Activated naive CD4-positive, alpha-beta T cell treated with anti-CD3 and anti-CD28 coated beads for 36 hours (primary cell): ENCODE measurements at regions not wholly inside any gene's neighbourhood (a gene's known extent, or its start where the extent isn't known, plus 50 kb on each side); places are given as distances from the start of the nearest gene placed in this dataset.
A peak's percentile ranks its signal among the peaks of the same experiment; 100 is the strongest.

Experiments used
- CTCF ChIA-PET: fragments of 350-600 bp; sonication (Branson Sonifier 250); formaldehyde crosslinking; loops from one replicate; lab custom pipeline; 2021; ENCODE audit warnings: antibody characterized with exemption; lab: Charles Lee
- DNase-seq: peaks from one replicate; pipeline ENCODE4 v3.0.0-alpha.2; 2020
- H3K27ac Mint-ChIP-seq: one replicate; pipeline ENCODE4 v1.8.0; 2021; ENCODE audit warnings: mild to moderate bottlenecking, mixed read lengths
- H3K27me3 Mint-ChIP-seq: one replicate; pipeline ENCODE4 v1.8.0; 2021; ENCODE audit warnings: low read depth, mixed read lengths
- H3K36me3 Mint-ChIP-seq: one replicate; pipeline ENCODE4 v1.8.0; 2021; ENCODE audit warnings: low read depth, mixed read lengths
- H3K4me1 Mint-ChIP-seq: one replicate; pipeline ENCODE4 v1.8.0; 2021; ENCODE audit warnings: low read depth, mixed read lengths
- H3K4me3 Mint-ChIP-seq: one replicate; pipeline ENCODE4 v1.8.0; 2021; ENCODE audit warnings: mild to moderate bottlenecking, moderate library complexity, mixed read lengths
- H3K9me3 Mint-ChIP-seq: one replicate; pipeline ENCODE4 v1.8.0; 2021; ENCODE audit warnings: mixed read lengths
- intact Hi-C: fragments of 100-400 bp; cut with micrococcal nuclease; formaldehyde crosslinking; loops from one replicate; pipeline ENCODE4 v1.15.1; 2023

DNA sequence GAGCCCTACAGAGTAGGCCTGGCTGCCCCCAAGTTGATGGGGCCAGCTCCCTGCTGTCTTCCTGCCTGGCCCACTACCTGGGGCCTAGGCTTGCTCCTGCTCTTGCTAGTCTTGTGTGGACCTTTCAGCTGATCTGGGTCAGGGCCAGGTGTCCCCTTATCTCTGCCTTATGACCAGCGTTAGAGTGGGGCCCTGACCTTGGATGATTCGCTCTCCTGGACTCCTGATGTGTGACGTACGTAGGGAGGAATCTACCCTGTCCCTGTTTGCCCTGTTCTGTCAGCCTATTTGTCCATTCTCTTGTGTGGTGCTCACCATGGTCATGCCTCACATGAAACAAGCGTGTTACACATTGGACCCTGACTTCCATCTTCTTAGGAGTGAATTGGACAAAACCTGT, 571.8 kb downstream of the QKI start:
- Mint-ChIP-seq H3K27ac (no peak overlapping the region), H3K27me3 (peaks cover 10% of the 10 kb centered on the region), H3K9me3 (no peaks in the 10 kb centered on the region), H3K4me1 (peaks cover 7% of the 10 kb centered on the region), H3K36me3 (no peaks in the 10 kb centered on the region), H3K4me3 (no peak overlapping the region)
- intact Hi-C loops = no loop called here
- CTCF ChIA-PET = no interaction called here
- no peak for DNase-seq

DNA sequence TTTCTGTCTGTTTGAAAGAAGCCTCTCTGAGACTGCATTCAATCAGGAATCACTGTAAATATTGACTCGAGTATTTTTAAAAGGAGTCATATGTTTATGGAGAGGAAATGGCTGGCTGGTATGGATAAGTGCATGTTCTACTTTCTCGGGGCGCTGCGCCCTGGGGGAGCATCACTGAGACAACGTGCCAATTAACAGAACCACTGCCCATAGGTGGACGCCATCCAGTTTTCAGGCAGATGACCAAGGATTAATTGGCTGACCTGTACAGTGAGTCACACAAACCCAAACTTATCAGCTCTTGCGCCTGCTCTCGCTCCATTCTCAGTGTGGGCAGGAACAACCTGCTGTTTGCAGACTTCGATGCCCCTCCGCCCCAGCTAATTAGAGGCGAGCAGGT, 571.2 kb downstream of the QKI start:
- peaks cover 7% of the 10 kb centered on the region for H3K4me1 Mint-ChIP-seq
- H3K27ac Mint-ChIP-seq = peak overlapping the region; percentile 8
- peaks cover 10% of the 10 kb centered on the region for H3K27me3 Mint-ChIP-seq
- CTCF ChIA-PET = no interaction called here
- H3K9me3 Mint-ChIP-seq = no peaks in the 10 kb centered on the region
- intact Hi-C loops = no loop called here
- no peak for DNase-seq
- H3K36me3 Mint-ChIP-seq = no peaks in the 10 kb centered on the region
- H3K4me3 Mint-ChIP-seq = no peak overlapping the region

DNA sequence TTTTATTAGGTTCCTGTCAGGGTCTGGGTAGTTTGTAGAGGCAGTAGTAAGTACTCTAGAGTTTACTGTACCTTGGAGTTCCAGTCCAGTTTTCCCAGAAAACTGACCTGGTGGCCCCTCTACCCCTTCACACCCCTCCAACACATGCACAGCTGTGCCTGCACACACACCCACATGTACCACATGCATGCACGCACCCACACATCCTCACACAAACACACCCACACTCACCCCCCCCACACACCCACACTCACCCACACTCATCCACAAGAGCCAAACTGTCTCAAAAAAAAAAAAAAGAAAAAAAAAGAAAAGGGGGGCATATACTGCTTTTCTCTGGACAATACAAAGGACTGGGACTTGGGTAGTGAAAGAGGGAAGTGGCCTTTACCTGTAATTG, 570.5 kb downstream of the QKI start:
- H3K4me3 Mint-ChIP-seq = no peak overlapping the region
- no peaks in the 10 kb centered on the region for H3K36me3 Mint-ChIP-seq
- no peak for DNase-seq
- no peaks in the 10 kb centered on the region for H3K9me3 Mint-ChIP-seq
- peaks cover 12% of the 10 kb centered on the region for H3K27me3 Mint-ChIP-seq
- H3K27ac Mint-ChIP-seq = no peak overlapping the region
- CTCF ChIA-PET = no interaction called here
- intact Hi-C loops = no loop called here
- peaks cover 7% of the 10 kb centered on the region for H3K4me1 Mint-ChIP-seq

DNA sequence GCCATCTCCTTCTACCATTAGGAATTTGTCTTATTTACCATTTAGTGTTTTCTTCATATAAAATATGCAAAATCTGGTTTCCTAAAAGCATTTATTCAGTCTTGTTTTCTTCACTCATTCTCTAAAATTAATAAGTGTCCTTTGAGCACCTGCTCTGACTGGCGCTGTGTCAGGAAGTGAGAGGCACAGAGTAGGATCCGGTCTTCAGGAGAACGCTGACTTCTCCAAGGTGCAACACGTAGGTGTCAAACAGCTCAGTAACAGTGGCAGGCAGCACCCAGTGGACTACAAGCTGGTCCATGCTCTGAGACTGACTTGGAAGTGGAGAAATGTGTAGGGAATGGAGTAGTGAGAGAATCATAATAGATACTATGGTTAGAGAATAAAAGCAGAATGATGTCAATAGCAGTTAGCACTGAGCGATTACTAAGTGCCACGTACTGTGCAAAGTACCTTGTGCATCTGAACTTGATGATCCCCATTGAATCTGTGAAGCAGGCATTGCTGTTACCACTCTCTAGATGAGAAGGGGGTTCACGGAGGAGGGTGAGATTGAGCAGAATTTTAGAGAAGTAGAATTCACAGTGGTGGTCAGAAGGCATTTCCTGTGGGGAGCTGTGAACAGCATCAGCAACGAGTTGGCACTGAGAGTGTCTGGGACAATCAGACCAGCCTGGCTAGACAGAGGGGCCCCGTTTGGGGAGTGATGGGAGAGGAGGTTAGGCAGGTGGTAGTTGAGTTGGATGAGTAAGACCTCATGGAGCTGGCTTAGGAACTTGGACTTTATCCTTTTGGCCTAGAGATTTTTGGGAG, 569.8 kb downstream of the QKI start:
- Mint-ChIP-seq H3K9me3 (no peaks in the 10 kb centered on the region), H3K27ac (no peak overlapping the region), H3K4me1 (peaks cover 7% of the 10 kb centered on the region), H3K4me3 (no peak overlapping the region), H3K27me3 (peaks cover 9% of the 10 kb centered on the region), H3K36me3 (no peaks in the 10 kb centered on the region)
- no peak for DNase-seq
- CTCF ChIA-PET = no interaction called here
- intact Hi-C loops = no loop called here

DNA sequence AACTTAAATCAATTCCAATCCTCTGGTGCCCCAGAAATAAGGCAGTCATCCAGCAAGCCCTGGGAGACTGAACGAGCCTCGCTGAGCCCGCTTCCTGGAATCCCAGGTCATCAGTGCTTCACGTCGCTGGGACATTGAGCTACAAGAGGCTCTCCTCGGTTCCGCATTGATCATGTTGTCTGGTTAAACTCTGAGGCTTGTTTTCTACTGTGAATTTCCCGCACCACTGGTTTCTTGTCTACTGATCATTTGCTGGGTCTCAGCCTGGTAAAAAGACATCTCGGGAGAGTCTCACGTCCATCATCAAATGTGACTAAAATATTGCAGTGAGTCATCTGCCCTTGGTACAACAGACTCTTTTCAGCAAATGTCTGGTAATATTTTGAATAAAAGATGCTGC, 569.2 kb downstream of the QKI start:
- no peak for DNase-seq
- CTCF ChIA-PET = no interaction called here
- Mint-ChIP-seq H3K9me3 (peaks cover 1% of the 10 kb centered on the region), H3K27me3 (peaks cover 9% of the 10 kb centered on the region), H3K4me3 (no peak overlapping the region), H3K27ac (no peak overlapping the region), H3K36me3 (no peaks in the 10 kb centered on the region), H3K4me1 (peaks cover 7% of the 10 kb centered on the region)
- intact Hi-C loops = no loop called here

DNA sequence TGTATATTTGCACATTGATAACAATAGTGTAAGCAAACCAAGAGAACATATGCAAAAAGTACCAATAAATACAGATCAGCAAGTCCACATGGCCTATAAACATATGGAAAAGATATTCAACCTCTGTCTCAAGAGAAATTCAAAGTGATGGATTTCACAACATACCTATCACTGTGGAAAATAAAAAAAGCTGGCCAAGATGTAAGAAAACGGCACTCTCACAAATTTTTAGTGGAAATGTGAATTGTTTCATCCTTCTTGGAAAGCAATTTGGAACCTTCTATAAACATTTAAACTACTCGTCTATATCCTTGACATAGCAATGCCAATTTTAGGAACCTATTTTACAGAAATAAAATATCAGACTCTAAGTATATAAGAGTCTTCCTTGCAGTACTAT, 559.8 kb downstream of the QKI start:
- no peak for DNase-seq
- no peaks in the 10 kb centered on the region for H3K36me3 Mint-ChIP-seq
- no peak overlapping the region for H3K27ac Mint-ChIP-seq
- CTCF ChIA-PET = no interaction called here
- H3K27me3 Mint-ChIP-seq = peaks cover 3% of the 10 kb centered on the region
- H3K4me3 Mint-ChIP-seq = no peak overlapping the region
- intact Hi-C loops = no loop called here
- no peaks in the 10 kb centered on the region for H3K4me1 Mint-ChIP-seq
- peaks cover 3% of the 10 kb centered on the region for H3K9me3 Mint-ChIP-seq

DNA sequence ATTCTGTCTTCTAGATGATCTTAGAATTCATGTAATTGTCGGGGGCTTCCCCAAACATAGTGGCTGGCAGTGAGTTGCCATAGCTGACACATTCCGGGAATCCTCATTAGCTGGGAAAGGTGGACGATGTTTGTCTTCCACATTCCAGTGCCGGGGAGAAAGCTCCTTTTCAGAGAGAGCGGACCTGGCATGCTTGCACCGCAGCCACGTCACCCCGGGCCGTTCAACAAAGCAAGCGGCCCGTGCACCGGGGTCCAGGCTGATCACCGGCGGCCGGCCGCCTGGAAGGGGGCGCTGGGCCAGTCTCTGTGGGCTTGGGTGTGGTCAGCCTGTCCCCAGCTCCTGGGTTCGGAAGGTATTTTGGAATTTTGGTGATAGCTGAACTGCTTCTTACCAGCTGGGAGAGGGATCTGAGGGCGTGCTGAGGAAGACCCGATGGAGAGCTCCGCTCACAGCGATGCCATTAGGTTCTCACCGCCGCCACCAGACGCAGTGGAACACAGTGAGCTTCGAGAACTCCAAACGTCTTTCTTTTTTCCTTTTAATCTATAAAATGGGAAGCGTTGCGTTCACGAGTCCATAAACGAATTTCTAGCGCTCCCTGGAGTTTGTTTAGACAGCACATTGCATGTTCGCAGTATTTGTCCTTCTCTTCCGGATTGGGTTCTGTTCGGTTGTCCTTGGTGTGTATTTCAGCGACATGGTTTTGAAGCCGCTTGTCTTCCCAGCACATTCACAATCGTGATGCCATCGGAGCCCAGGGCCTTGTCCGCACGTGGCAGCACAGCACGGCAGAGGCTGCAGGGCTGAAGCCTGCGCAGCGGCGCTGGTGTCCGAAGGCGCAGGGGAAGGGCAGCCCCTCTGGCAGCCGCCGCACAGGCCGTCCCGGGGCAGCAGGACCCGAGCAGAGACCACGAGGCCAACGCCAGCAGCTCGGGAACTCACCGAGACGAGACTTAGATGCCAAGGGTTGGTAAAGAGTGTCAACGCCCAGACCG, 557.6 kb downstream of the QKI start:
- no peaks in the 10 kb centered on the region for H3K36me3 Mint-ChIP-seq
- DNase-seq = no peak
- H3K27me3 Mint-ChIP-seq = no peaks in the 10 kb centered on the region
- CTCF ChIA-PET = no interaction called here
- H3K4me1 Mint-ChIP-seq = no peaks in the 10 kb centered on the region
- no peak overlapping the region for H3K27ac Mint-ChIP-seq
- no peaks in the 10 kb centered on the region for H3K9me3 Mint-ChIP-seq
- intact Hi-C loops = no loop called here
- no peak overlapping the region for H3K4me3 Mint-ChIP-seq

DNA sequence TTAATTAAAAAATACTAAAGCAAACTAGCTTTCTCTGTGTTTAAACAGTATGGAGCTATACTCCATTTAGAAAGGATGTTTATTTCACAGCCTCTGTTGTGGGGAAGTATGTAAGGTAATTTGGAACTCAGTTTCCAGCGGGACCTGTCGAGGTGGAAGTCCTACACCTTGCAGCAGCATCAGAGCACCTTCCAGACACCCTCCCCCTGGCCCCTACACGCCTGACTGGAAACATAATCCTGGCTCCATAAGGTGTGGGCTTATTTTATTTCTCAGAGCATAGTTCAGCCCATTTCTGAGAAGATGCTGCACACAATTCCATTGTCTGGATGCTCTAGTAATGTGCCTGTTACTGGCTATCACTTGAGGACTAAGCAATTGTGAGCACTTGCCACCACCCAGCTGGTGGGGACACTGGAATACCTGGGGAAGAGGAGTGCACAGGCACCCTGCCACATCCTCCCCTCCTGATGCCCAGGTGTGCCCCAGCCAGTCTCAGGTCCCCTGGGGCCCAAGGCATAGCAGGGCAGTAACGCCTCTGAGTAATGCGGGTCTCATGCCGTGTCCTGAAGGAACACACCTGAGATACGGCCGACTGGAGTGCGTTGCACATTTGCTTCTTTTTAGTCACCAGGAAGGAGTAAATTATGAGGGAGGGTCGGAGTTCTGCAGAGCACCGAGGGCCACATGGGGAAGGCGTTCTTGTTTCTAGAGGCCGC, 556.5 kb downstream of the QKI start:
- DNase-seq = no peak
- H3K9me3 Mint-ChIP-seq = no peaks in the 10 kb centered on the region
- no peaks in the 10 kb centered on the region for H3K36me3 Mint-ChIP-seq
- intact Hi-C loops = no loop called here
- H3K4me1 Mint-ChIP-seq = no peaks in the 10 kb centered on the region
- no peak overlapping the region for H3K4me3 Mint-ChIP-seq
- CTCF ChIA-PET = interaction anchor here (0.5 kb wide), 1 partner anchor 10 kb away, joined by 3 read pairs; no protein-coding TSS in a partner anchor
- no peaks in the 10 kb centered on the region for H3K27me3 Mint-ChIP-seq
- H3K27ac Mint-ChIP-seq = no peak overlapping the region

DNA sequence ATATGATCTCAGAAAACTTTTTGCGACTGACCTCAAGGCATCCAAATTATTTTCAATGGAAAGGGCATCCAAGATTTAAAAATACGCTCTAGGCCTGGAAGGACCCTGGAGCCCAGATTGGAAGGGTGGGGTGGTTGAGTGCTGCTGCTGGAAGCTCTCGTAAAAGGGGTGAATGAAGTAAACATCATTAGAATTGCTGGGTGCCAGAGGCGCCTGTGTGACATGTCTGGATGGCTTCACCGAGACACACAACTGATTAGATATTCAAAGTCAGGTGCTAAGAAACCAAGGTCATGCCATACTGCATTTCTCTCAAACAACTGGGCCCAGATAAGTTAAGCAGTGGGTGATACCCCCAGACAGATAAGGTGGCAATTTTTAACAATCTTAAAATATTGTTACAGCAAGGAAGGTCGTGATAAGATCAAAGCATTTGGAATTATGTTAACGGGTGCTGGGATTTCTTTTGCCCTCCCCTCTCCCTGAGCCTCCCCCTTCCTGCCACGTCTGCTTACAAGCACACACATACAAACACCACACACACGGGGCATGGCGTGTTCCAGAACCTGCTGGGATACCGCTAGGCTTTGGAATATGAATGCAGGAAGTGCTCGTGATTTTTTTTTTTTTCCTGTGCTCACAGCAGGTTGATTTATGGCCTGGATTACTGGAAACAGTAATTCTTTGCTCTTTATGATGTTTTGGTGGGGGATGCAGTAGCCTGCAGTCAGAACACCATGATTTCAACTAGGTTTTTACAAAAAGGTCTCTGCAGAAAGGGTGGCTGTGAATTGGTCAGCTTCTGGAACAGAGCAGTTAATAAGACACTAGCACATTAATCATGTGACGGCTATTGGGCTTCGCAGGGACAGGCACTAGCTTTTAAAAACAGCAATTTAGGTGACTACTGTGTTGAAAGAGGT, 551.2 kb downstream of the QKI start:
- no peak for DNase-seq
- Mint-ChIP-seq H3K27me3 (no peaks in the 10 kb centered on the region), H3K4me3 (no peak overlapping the region), H3K36me3 (no peaks in the 10 kb centered on the region), H3K4me1 (no peaks in the 10 kb centered on the region), H3K27ac (no peak overlapping the region), H3K9me3 (no peaks in the 10 kb centered on the region)
- intact Hi-C loops = no loop called here
- CTCF ChIA-PET = no interaction called here

DNA sequence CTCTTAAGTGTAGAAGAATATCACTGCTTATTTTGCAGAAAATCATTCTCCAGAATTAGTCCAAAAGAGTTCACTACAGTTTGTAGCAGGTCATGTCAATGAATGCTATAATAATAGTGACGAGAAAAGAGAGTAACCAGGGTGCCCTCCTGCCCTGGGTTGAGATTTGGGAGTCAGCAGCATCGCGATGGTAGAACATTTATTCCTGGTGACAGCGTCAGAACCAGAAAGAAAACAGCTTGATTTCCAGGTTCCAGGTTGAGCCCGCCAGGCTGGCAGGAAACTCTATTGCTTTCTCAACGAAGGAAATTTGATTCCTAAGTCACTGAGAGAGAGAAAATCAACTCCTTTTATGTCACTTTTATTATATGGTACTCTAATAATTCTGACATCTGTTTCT, 550.3 kb downstream of the QKI start:
- Mint-ChIP-seq H3K9me3 (no peaks in the 10 kb centered on the region), H3K36me3 (no peaks in the 10 kb centered on the region), H3K4me3 (no peak overlapping the region), H3K27me3 (no peaks in the 10 kb centered on the region), H3K27ac (no peak overlapping the region), H3K4me1 (no peaks in the 10 kb centered on the region)
- CTCF ChIA-PET = no interaction called here
- DNase-seq = no peak
- intact Hi-C loops = no loop called here

DNA sequence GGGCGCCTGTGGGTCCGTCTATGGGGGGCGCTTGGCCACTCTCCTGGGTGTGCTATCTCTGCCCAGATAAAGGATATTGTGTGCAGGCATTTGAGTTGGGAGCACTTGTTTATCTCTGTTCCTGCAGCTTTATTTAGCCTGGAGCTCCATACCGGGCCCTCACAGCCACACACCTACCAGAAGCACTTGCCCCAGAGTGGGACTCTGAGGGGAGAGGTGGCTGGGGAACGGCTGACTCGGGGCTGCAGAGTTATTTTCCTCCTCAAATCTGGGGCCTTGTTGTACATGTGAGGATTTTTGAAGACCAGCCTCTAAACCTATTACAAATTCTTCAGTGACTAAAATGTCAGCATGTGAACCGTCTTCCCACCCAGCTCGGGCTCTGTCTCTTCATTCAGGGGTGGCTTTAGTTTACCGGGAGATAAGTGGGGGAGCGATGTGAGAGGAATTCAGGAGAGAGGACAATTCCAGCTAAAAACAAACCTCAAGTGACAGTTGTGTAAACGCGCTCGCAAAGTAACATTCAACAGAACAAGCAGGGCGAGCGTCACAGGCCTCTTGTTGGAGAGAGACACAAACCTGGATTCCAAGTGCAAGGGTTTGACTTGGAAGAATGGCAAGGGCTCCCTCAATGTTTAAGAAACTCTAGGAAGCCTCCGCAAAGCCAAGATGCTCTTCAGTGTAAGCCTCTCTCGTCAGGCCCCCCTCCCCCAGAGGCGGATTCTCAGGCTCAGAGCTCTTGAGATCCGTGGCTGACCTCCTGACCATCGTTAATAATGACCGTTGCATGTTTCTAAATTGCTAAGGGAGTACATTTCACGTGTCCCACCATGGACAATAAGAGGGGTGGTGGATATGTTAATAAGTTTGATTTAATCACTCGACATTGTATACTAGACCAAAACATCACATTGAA, 548.9 kb downstream of the QKI start:
- H3K36me3 Mint-ChIP-seq = no peaks in the 10 kb centered on the region
- CTCF ChIA-PET = interaction anchor here (0.6 kb wide), 1 partner anchor 24 kb away, joined by 3 read pairs; no protein-coding TSS in a partner anchor
- no peak for DNase-seq
- H3K4me3 Mint-ChIP-seq = no peak overlapping the region
- H3K27me3 Mint-ChIP-seq = no peaks in the 10 kb centered on the region
- intact Hi-C loops = no loop called here
- H3K27ac Mint-ChIP-seq = no peak overlapping the region
- no peaks in the 10 kb centered on the region for H3K4me1 Mint-ChIP-seq
- H3K9me3 Mint-ChIP-seq = no peaks in the 10 kb centered on the region
